ENCODE measurements at regions not wholly inside any gene's neighbourhood (a gene's known extent, or its start where the extent isn't known, plus 50 kb on each side); places are given as distances from the start of the nearest gene placed in this dataset.
"Not testable (repeated sequence)": the region's sequence is repeated elsewhere in the genome, so short reads cannot be mapped to it uniquely, and the experiment has no call there.

- H3K4me3 ChIP-seq (ENCODE audit: low read depth, low read length) = no peak overlapping the region
- no peak for TF ChIP-seq CTCF (IDR thresholded peaks at IDR 0.05; ENCODE audit: low read depth, low read length)
Measured at GRCh38 chr9:106039151-106039935, 345.0 kb downstream of the TMEM38B start.

- H3K4me3 ChIP-seq (ENCODE audit: low read depth, low read length) = not testable (repeated sequence)
Measured at GRCh38 chr9:106041920-106042319, 347.6 kb downstream of the TMEM38B start.

- no peak overlapping the region for H3K4me3 ChIP-seq (ENCODE audit: low read depth, low read length)
- TF ChIP-seq CTCF (IDR thresholded peaks at IDR 0.05; ENCODE audit: low read depth, low read length) = no peak
Measured at GRCh38 chr9:106051545-106051944, 357.2 kb downstream of the TMEM38B start.

GRCh38 chr9:106052166-106052565 is 357.8 kb downstream of the TMEM38B start:
- H3K4me3 ChIP-seq (ENCODE audit: low read depth, low read length) = no peak overlapping the region

GRCh38 chr9:106052735-106053134 is 358.4 kb downstream of the TMEM38B start:
- TF ChIP-seq CTCF (IDR thresholded peaks at IDR 0.05; ENCODE audit: low read depth, low read length) = no peak

More at GRCh38 chr9:106052166-106052565, 357.8 kb downstream of the TMEM38B start:
- no peak for TF ChIP-seq CTCF (IDR thresholded peaks at IDR 0.05; ENCODE audit: low read depth, low read length)

GRCh38 chr9:106056328-106056727 is 362.0 kb downstream of the TMEM38B start:
- no peak overlapping the region for H3K4me3 ChIP-seq (ENCODE audit: low read depth, low read length)
- TF ChIP-seq CTCF (IDR thresholded peaks at IDR 0.05; ENCODE audit: low read depth, low read length) = no peak

More at GRCh38 chr9:106052735-106053134, 358.4 kb downstream of the TMEM38B start:
- H3K4me3 ChIP-seq (ENCODE audit: low read depth, low read length) = no peak overlapping the region

GRCh38 chr9:106058460-106058859 is 364.1 kb downstream of the TMEM38B start:
- H3K4me3 ChIP-seq (ENCODE audit: low read depth, low read length) = no peak overlapping the region
- no peak for TF ChIP-seq CTCF (IDR thresholded peaks at IDR 0.05; ENCODE audit: low read depth, low read length)

GRCh38 chr9:106059886-106060285 is 365.5 kb downstream of the TMEM38B start:
- no peak for TF ChIP-seq CTCF (IDR thresholded peaks at IDR 0.05; ENCODE audit: low read depth, low read length)
- no peak overlapping the region for H3K4me3 ChIP-seq (ENCODE audit: low read depth, low read length)

Measured in WI38 (cell line).